HepG2 (cell line): ENCODE measurements at regions not wholly inside any gene's neighbourhood (a gene's known extent, or its start where the extent isn't known, plus 50 kb on each side); places are given as distances from the start of the nearest gene placed in this dataset.

ENCODE experiments used
- CTCF ChIP-seq: sonication (generic); formaldehyde crosslinking; IDR thresholded peaks from 2 replicates; pipeline ENCODE4 v1.5.0; 2020; ENCODE audit warnings: mild to moderate bottlenecking, missing genetic modification reagents, moderate library complexity
- EP300 ChIP-seq, 3 experiments: sonication (generic) in 1 of 3; formaldehyde crosslinking in 1 of 3; IDR thresholded peaks; 2 replicates each; pipeline versions ENCODE4 v1.5.1 to v1.6.1; 2011 to 2020; ENCODE audit warnings: low read depth in 2 of 3, low read length in 2 of 3, borderline replicate concordance in 1 of 3, improper control_type of control experiment in 1 of 3, mild to moderate bottlenecking in 1 of 3, missing genetic modification reagents in 1 of 3, moderate library complexity in 1 of 3
- FOXK2 ChIP-seq: fragments of 450-650 bp; IDR thresholded peaks from 2 replicates; pipeline ENCODE4 v1.6.1; 2016
- FOXM1 ChIP-seq: sonication (generic); formaldehyde crosslinking; IDR thresholded peaks from 2 replicates; pipeline ENCODE4 v1.5.0; 2020; ENCODE audit warnings: missing genetic modification reagents
- IRF1 ChIP-seq: sonication (generic); formaldehyde crosslinking; IDR thresholded peaks from 2 replicates; pipeline ENCODE4 v1.4.0; 2020; ENCODE audit warnings: low read depth, mild to moderate bottlenecking, missing genetic modification reagents
- PAWR ChIP-seq: sonication (generic); formaldehyde crosslinking; IDR thresholded peaks from 2 replicates; pipeline ENCODE4 v1.4.0; 2020; ENCODE audit warnings: missing genetic modification reagents, mild to moderate bottlenecking, borderline replicate concordance
- POLR2AphosphoS2 ChIP-seq: IDR thresholded peaks from 2 replicates; pipeline ENCODE4 v1.6.1; 2011; ENCODE audit warnings: low read depth, low read length, improper control_type of control experiment
- PRMT3 ChIP-seq: sonication (generic); formaldehyde crosslinking; IDR thresholded peaks from 2 replicates; pipeline ENCODE4 v1.8.1; 2022; ENCODE audit warnings: low read depth, mild to moderate bottlenecking, moderate library complexity, missing genetic modification reagents, borderline replicate concordance
- RERE ChIP-seq: IDR thresholded peaks from 2 replicates; pipeline ENCODE4 v1.6.1; 2016; ENCODE audit warnings: low read depth, missing genetic modification reagents, missing compliant biosample characterization
- SNRNP70 ChIP-seq: fragments of 200-400 bp; formaldehyde crosslinking; IDR thresholded peaks from 2 replicates; pipeline ENCODE4 v1.6.1; 2017; ENCODE audit warnings: mild to moderate bottlenecking, low read depth, low read length, moderate library complexity
- SP2 ChIP-seq: sonication (generic); formaldehyde crosslinking; IDR thresholded peaks from 2 replicates; pipeline ENCODE4 v1.5.1; 2020; ENCODE audit warnings: mild to moderate bottlenecking, missing genetic modification reagents
- ZNF577 ChIP-seq: sonication (generic); formaldehyde crosslinking; IDR thresholded peaks from 2 replicates; pipeline ENCODE4 v1.4.0; 2020; ENCODE audit warnings: mild to moderate bottlenecking, low read depth, missing genetic modification reagents, borderline replicate concordance
- ZNF768 ChIP-seq: sonication (generic); formaldehyde crosslinking; IDR thresholded peaks from 2 replicates; pipeline ENCODE4 v1.4.0; 2020; ENCODE audit warnings: missing genetic modification reagents
- TF ChIP-seq, protein P1 (sequence below): sonication (generic); formaldehyde crosslinking; IDR thresholded peaks from 2 replicates; pipeline ENCODE4 v1.9.0; 2021; ENCODE audit warnings: missing genetic modification reagents, borderline replicate concordance

DNA sequence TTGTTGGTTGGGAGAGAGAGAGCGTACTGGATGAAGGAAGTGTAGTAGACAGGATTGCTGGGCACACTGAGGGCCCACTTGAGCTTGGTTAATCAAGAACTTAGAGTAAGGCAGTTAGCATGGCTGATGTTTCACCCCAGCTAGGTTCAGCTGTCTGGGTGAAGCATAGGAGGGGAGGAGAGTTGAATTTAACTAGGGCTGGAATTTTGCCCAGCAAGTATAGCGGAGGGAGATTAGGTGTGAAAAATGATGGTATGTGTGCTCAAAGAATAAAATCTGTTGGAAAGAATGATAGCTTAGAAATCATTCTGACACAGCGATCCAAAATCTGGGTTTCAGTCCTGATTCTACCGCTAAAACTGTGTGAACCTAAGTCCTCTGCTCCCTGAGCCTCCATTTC lies 461.5 kb upstream of the PROX1 start:
- no peak for TF ChIP-seq FOXM1 (CRISPR knock-in tag)
- no peak for TF ChIP-seq IRF1
- no peak for TF ChIP-seq FOXK2
- TF ChIP-seq CTCF, result no peak
- TF ChIP-seq, protein P1, sequence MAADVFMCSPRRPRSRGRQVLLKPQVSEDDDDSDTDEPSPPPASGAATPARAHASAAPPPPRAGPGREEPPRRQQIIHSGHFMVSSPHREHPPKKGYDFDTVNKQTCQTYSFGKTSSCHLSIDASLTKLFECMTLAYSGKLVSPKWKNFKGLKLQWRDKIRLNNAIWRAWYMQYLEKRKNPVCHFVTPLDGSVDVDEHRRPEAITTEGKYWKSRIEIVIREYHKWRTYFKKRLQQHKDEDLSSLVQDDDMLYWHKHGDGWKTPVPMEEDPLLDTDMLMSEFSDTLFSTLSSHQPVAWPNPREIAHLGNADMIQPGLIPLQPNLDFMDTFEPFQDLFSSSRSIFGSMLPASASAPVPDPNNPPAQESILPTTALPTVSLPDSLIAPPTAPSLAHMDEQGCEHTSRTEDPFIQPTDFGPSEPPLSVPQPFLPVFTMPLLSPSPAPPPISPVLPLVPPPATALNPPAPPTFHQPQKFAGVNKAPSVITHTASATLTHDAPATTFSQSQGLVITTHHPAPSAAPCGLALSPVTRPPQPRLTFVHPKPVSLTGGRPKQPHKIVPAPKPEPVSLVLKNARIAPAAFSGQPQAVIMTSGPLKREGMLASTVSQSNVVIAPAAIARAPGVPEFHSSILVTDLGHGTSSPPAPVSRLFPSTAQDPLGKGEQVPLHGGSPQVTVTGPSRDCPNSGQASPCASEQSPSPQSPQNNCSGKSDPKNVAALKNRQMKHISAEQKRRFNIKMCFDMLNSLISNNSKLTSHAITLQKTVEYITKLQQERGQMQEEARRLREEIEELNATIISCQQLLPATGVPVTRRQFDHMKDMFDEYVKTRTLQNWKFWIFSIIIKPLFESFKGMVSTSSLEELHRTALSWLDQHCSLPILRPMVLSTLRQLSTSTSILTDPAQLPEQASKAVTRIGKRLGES (CRISPR knock-in tag), result no peak
- no peak for TF ChIP-seq RERE
- no peak for TF ChIP-seq SP2
- TF ChIP-seq PRMT3 (CRISPR knock-in tag), result no peak
- no peak for TF ChIP-seq EP300 (IDR thresholded peaks at IDR 0.05; ENCODE audit: low read depth in 2 of 2, low read length in 2 of 2)
- TF ChIP-seq EP300 (CRISPR knock-in tag; IDR thresholded peaks at IDR 0.05; ENCODE audit: borderline replicate concordance), result no peak
- TF ChIP-seq ZNF768, result no peak
- no peak for TF ChIP-seq PAWR (CRISPR knock-in tag)
- TF ChIP-seq SNRNP70, result no peak
- no peak for TF ChIP-seq POLR2AphosphoS2
- no peak for TF ChIP-seq ZNF577
